K562 (cell line): ENCODE measurements at regions not wholly inside any gene's neighbourhood (a gene's known extent, or its start where the extent isn't known, plus 50 kb on each side); places are given as distances from the start of the nearest gene placed in this dataset.

Source experiments
- ATAC-seq: fragments of 200-7000 bp; cut with Tn5 transposase; 3 replicates; pipeline ENCODE4 v1.9.1; 2020; ENCODE audit warnings: moderate library complexity
- BruUV-seq: library from RNA; stranded (reverse); fragments of 400-500 nt; replicated peaks from 2 replicates; lab custom pipeline; 2021; lab: Mats Ljungman, UMichigan
- CTCF ChIA-PET: fragments of 300-600 bp; formaldehyde crosslinking; extraction: SDS; loops from one replicate; lab custom pipeline; 2021; ENCODE audit warnings: low intra/inter-chr PET ratio; lab: Yijun Ruan, JAX
- POLR2A ChIA-PET: fragments of 300-600, 350-650 bp; sonication (Branson Sonifier 250); formaldehyde crosslinking; extraction: SDS; loops from one replicate; lab custom pipeline; 2021; ENCODE audit warnings: antibody characterized with exemption, inconsistent platforms; lab: Yijun Ruan, JAX
- DNase-seq, 4 experiments: peaks; one replicate each; pipeline versions ENCODE4 v3.0.0 to v3.0.0-alpha.2; 2011 to 2018; ENCODE audit warnings: low spot score in 3 of 4, mixed read lengths in 3 of 4; ENCODE audit errors: extremely low read depth in 1 of 4
- FAIRE-seq: peaks from 2 replicates; lab custom pipeline; 2011; peaks lifted over from hg19 to GRCh38; lab: Jason Lieb, UNC
- H2AFZ ChIP-seq: 2 replicates; pipeline ENCODE4 v1.6.0; 2011; ENCODE audit warnings: low read depth, low read length, control low read depth, inconsistent platforms
- H3K27ac ChIP-seq: fragments of 200-600 bp; 3 replicates; pipeline ENCODE4 v1.8.0; 2011; ENCODE audit warnings: low read depth, mild to moderate bottlenecking, control low read depth, inconsistent platforms, low read length, moderate library complexity, mixed read lengths; ENCODE audit errors: extremely low read depth
- H3K27me3 ChIP-seq, 2 experiments: fragments of 300-600 bp in 1 of 2; 2 replicates in 1 of 2; 3 replicates in 1 of 2; pipeline versions ENCODE4 v1.6.0 to v1.8.0; 2011; ENCODE audit warnings: inconsistent platforms in 2 of 2, low read length in 2 of 2, mild to moderate bottlenecking in 1 of 2, mixed read lengths in 1 of 2, moderate library complexity in 1 of 2; ENCODE audit not compliant: control insufficient read depth in 2 of 2, insufficient read depth in 2 of 2
- H3K36me3 ChIP-seq: fragments of 300-600 bp; 3 replicates; pipeline ENCODE4 v1.8.0; 2011; ENCODE audit warnings: mild to moderate bottlenecking, low read length, inconsistent platforms; ENCODE audit not compliant: control insufficient read depth, insufficient read depth
- H3K4me1 ChIP-seq, 2 experiments: fragments of 200-600 bp in 1 of 2; replicated peaks in 1 of 2; 2 replicates in 1 of 2; 3 replicates in 1 of 2; pipeline versions ENCODE4 v1.5.1 to v1.8.0; 2011; ENCODE audit warnings: inconsistent platforms in 2 of 2, low read length in 2 of 2, mild to moderate bottlenecking in 1 of 2, mixed read lengths in 1 of 2, moderate library complexity in 1 of 2; ENCODE audit not compliant: control insufficient read depth in 2 of 2, insufficient read depth in 2 of 2
- H3K4me2 ChIP-seq: 2 replicates; pipeline ENCODE4 v1.6.1; 2011; ENCODE audit warnings: low read length, control low read depth, inconsistent platforms, mixed read lengths; ENCODE audit not compliant: insufficient read depth
- H3K4me3 ChIP-seq: fragments of 200-600 bp; sonication (generic), shearing (Covaris generic); 2 replicates; pipeline ENCODE4 v1.5.1; 2016; ENCODE audit warnings: control low read depth, inconsistent platforms
- H3K79me2 ChIP-seq: fragments of 200-600 bp; 3 replicates; pipeline ENCODE4 v1.8.0; 2011; ENCODE audit warnings: low read length, inconsistent platforms; ENCODE audit not compliant: control insufficient read depth, insufficient read depth
- H3K9ac ChIP-seq, 2 experiments: 2 replicates each; pipeline versions ENCODE4 v1.6.0 to v1.6.1; 2011; ENCODE audit warnings: low read depth in 2 of 2, low read length in 2 of 2, control low read depth in 1 of 2, inconsistent platforms in 1 of 2, mild to moderate bottlenecking in 1 of 2, mixed read lengths in 1 of 2; ENCODE audit not compliant: insufficient read depth in 1 of 2
- H3K9me1 ChIP-seq: one replicate; pipeline ENCODE4 v1.6.0; 2011; ENCODE audit warnings: inconsistent platforms, mild to moderate bottlenecking, low read length, moderate library complexity; ENCODE audit not compliant: control insufficient read depth, insufficient read depth
- H3K9me3 ChIP-seq: replicated peaks from 2 replicates; pipeline ENCODE4 v1.5.1; 2011; ENCODE audit warnings: low read depth, low read length, inconsistent platforms; ENCODE audit not compliant: control insufficient read depth, insufficient read depth
- H4K20me1 ChIP-seq: replicated peaks from 2 replicates; pipeline ENCODE4 v1.6.1; 2011; ENCODE audit warnings: low read length, inconsistent platforms, mixed read lengths; ENCODE audit not compliant: control insufficient read depth, insufficient read depth
- COPS2 ChIP-seq: fragments of 450-650 bp; conservative IDR thresholded peaks from 2 replicates; pipeline ENCODE4 v1.6.1; 2016; ENCODE audit warnings: mild to moderate bottlenecking, moderate library complexity
- CREBBP ChIP-seq: IDR thresholded peaks from one replicate; pipeline ENCODE4 v1.6.1; 2012; ENCODE audit warnings: low read depth, mild to moderate bottlenecking, control low read depth, inconsistent platforms, low read length
- DNMT1 ChIP-seq: fragments of 450-650 bp; IDR thresholded peaks from 2 replicates; pipeline ENCODE4 v1.6.1; 2016; ENCODE audit warnings: antibody characterized with exemption, mild to moderate bottlenecking
- EGR1 ChIP-seq: fragments of 450-650 bp; conservative IDR thresholded peaks from 2 replicates; pipeline ENCODE4 v1.6.1; 2017; ENCODE audit warnings: mild to moderate bottlenecking
- ESRRA ChIP-seq: fragments of 450-650 bp; IDR thresholded peaks from 2 replicates; pipeline ENCODE4 v1.6.1; 2014; ENCODE audit warnings: low read depth, mild to moderate bottlenecking, moderate library complexity, borderline replicate concordance
- HMG20B ChIP-seq: fragments of 250-450 bp; sonication (Bioruptor Pico); IDR thresholded peaks from 2 replicates; pipeline ENCODE4 v1.5.0; 2021; ENCODE audit warnings: mild to moderate bottlenecking
- LARP7 ChIP-seq: fragments of 450-650 bp; IDR thresholded peaks from 2 replicates; pipeline ENCODE4 v1.6.1; 2016
- MTF1 ChIP-seq: fragments of 250-450 bp; sonication (Bioruptor Pico); IDR thresholded peaks from 2 replicates; pipeline ENCODE4 v1.9.0; 2021; ENCODE audit warnings: moderate library complexity, mild to moderate bottlenecking, inconsistent platforms, borderline replicate concordance
- POLR2AphosphoS5 ChIP-seq: IDR thresholded peaks from 2 replicates; pipeline ENCODE4 v1.6.1; 2011; ENCODE audit warnings: mild to moderate bottlenecking, low read depth, low read length, moderate library complexity; ENCODE audit not compliant: control insufficient read depth, insufficient read depth
- PYGO2 ChIP-seq: fragments of 450-650 bp; IDR thresholded peaks from 2 replicates; pipeline ENCODE4 v1.6.1; 2016; ENCODE audit warnings: mild to moderate bottlenecking, missing genetic modification characterization, moderate library complexity, missing compliant biosample characterization
- RBM22 ChIP-seq: fragments of 200-400 bp; formaldehyde crosslinking; IDR thresholded peaks from 2 replicates; pipeline ENCODE4 v1.6.1; 2018; ENCODE audit warnings: low read length, low read depth; ENCODE audit not compliant: poor library complexity, severe bottlenecking
- RBM25 ChIP-seq: fragments of 200-400 bp; formaldehyde crosslinking; IDR thresholded peaks from 2 replicates; pipeline ENCODE4 v1.6.1; 2018; ENCODE audit warnings: low read length, low read depth, moderate library complexity; ENCODE audit not compliant: severe bottlenecking
- SAFB ChIP-seq: fragments of 200-400 bp; formaldehyde crosslinking; IDR thresholded peaks from 2 replicates; pipeline ENCODE4 v1.6.1; 2017; ENCODE audit warnings: low read depth, low read length, borderline replicate concordance
- SMAD2 ChIP-seq: fragments of 150-350 bp; IDR thresholded peaks from 2 replicates; pipeline ENCODE4 v1.6.1; 2014; ENCODE audit warnings: low read depth, mild to moderate bottlenecking, low read length
- ZBTB12 ChIP-seq: fragments of 250-450 bp; sonication (Bioruptor Pico); IDR thresholded peaks from 2 replicates; pipeline ENCODE4 v1.4.0; 2020
- ZBTB5 ChIP-seq: fragments of 450-650 bp; IDR thresholded peaks from 2 replicates; pipeline ENCODE4 v1.6.1; 2017; ENCODE audit warnings: antibody characterized with exemption
- ZEB2 ChIP-seq: fragments of 450-650 bp; IDR thresholded peaks from 2 replicates; pipeline ENCODE4 v1.6.1; 2016
- ZKSCAN1 ChIP-seq: fragments of 150-350 bp; IDR thresholded peaks from 2 replicates; pipeline ENCODE4 v1.6.1; 2016; ENCODE audit warnings: low read depth, low read length
- ZNF277 ChIP-seq: fragments of 250-450 bp; sonication (Bioruptor Pico); IDR thresholded peaks from 2 replicates; pipeline ENCODE4 v1.8.0; 2022; ENCODE audit warnings: inconsistent platforms, mild to moderate bottlenecking, moderate library complexity, borderline replicate concordance
- WGBS: fragments of 100-300 bp; shearing (Covaris generic); methylation state at CpG from one replicate; pipeline ENCODE4 v1.1.6; 2016; ENCODE audit warnings: low coverage, mixed read lengths; ENCODE audit not compliant: insufficient coverage; ENCODE audit errors: missing lambda C conversion rate; 5-methylcytosine and 5-hydroxymethylcytosine counted together
- in situ Hi-C: fragments of 300-500 bp; cut with MboI; formaldehyde crosslinking; loops from 4 replicates; pipeline ENCODE4 v1.15.0; 2018; ENCODE audit warnings: inconsistent platforms, mixed read lengths
- intact Hi-C: fragments of 100-400 bp; cut with micrococcal nuclease; formaldehyde crosslinking; loops from 2 replicates; pipeline ENCODE4 v1.14.2; 2022

- no peak for ATAC-seq
- no TSS peak for BruUV-seq
- peaks cover 73 to 88% of the 10 kb centered on the region in 2 experiments for H3K27me3 ChIP-seq
- no peaks in the 10 kb centered on the region for H3K9me3 ChIP-seq
- 0 out of 5 replicates have a peak, but pooled peaks cover 0 to 4% of the 10 kb centered on the region in 2 experiments for H3K4me1 ChIP-seq
- no peak overlapping the region for H3K4me3 ChIP-seq
- H4K20me1 ChIP-seq, result peaks cover 11% of the 10 kb centered on the region
- FAIRE-seq, result no peak
- H3K79me2 ChIP-seq, result no peaks in the 10 kb centered on the region
- H3K36me3 ChIP-seq, result no peaks in the 10 kb centered on the region
- 2% methylated on average over 18 of the region's 18 CpGs for WGBS
- H3K4me2 ChIP-seq, result no peak overlapping the region
- no peak overlapping the region for H2AFZ ChIP-seq
- no peak for DNase-seq
- in situ Hi-C loops (no loop called here), intact Hi-C loops (no loop called here)
- H3K27ac ChIP-seq, result no peak overlapping the region
- POLR2A ChIA-PET, result interaction anchor here (0.6 to 1.2 kb wide), 2 partner anchors 7 to 17 kb away, joined by 3 to 5 read pairs; no protein-coding TSS in a partner anchor
- H3K9me1 ChIP-seq, result no peaks in the 10 kb centered on the region
- H3K9ac ChIP-seq, result no peak overlapping the region
- CTCF ChIA-PET, result no interaction called here
- TF ChIP-seq EGR1, result peak; percentile 32
- TF ChIP-seq RBM25, result peak; percentile 84
- no peak for TF ChIP-seq LARP7
- no peak for TF ChIP-seq CREBBP
- no peak for TF ChIP-seq POLR2AphosphoS5
- TF ChIP-seq ESRRA, result peak; percentile 46; the same call in 1 of the 2 replicates
- TF ChIP-seq ZKSCAN1, result no peak
- TF ChIP-seq ZEB2, result no peak
- TF ChIP-seq COPS2, result no peak
- TF ChIP-seq ZNF277 (CRISPR knock-in tag), result no peak
- no peak for TF ChIP-seq DNMT1
- no peak for TF ChIP-seq HMG20B
- no peak for TF ChIP-seq SAFB
- TF ChIP-seq ZBTB12 (CRISPR knock-in tag), result no peak
- TF ChIP-seq MTF1, result no peak
- TF ChIP-seq RBM22, result no peak
- TF ChIP-seq PYGO2 (tag), result no peak
- no peak for TF ChIP-seq SMAD2
- TF ChIP-seq ZBTB5, result no peak
These were observed 104.8 kb upstream of the WNT4 start for GRCh38 chr1:22247527-22248245.
